Effector CD4-positive, alpha-beta T cell (primary cell): ENCODE measurements at regions not wholly inside any gene's neighbourhood (a gene's known extent, or its start where the extent isn't known, plus 50 kb on each side); places are given as distances from the start of the nearest gene placed in this dataset.
"Not testable (repeated sequence)": the region's sequence is repeated elsewhere in the genome, so short reads cannot be mapped to it uniquely, and the experiment has no call there.

ENCODE experiments used
- DNase-seq: peaks from one replicate; pipeline ENCODE4 v3.0.0-alpha.2; 2020

- DNase-seq = no peak
Observed at GRCh38 chr3:106840319-106840718, 536.9 kb upstream of the CCDC54 start.

- no peak for DNase-seq
Observed at GRCh38 chr3:106842151-106842550, 535.1 kb upstream of the CCDC54 start.

DNA sequence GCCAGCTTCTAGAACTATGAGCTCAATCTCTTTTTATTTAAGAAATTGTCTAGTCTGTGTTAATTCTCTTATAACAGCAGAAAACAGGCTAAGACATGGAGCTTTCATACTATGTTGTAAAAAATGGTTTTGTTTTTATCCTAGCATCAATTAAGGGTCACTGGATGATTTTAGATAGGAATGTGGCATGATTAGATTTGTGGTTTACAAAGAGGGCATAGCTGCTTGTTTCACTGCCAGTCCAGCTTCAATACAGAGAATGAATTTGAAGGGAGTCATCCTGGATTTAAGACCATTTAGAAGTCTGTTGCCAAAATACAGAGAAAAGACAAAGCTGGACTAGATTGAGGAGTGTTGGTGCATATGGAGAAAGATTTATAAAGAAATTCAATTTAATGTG, 532.6 kb upstream of the CCDC54 start:
- DNase-seq = no peak

GRCh38 chr3:106848099-106848498, 529.1 kb upstream of the CCDC54 start:
- no peak for DNase-seq

- no peak for DNase-seq
Observed at GRCh38 chr3:106850437-106850836, 526.8 kb upstream of the CCDC54 start.

- DNase-seq = not testable (repeated sequence)
Observed at GRCh38 chr3:106858321-106858720, 518.9 kb upstream of the CCDC54 start.

GRCh38 chr3:106860182-106860581, 517.1 kb upstream of the CCDC54 start:
- no peak for DNase-seq

GRCh38 chr3:106862067-106862466, 515.2 kb upstream of the CCDC54 start:
- no peak for DNase-seq

DNA sequence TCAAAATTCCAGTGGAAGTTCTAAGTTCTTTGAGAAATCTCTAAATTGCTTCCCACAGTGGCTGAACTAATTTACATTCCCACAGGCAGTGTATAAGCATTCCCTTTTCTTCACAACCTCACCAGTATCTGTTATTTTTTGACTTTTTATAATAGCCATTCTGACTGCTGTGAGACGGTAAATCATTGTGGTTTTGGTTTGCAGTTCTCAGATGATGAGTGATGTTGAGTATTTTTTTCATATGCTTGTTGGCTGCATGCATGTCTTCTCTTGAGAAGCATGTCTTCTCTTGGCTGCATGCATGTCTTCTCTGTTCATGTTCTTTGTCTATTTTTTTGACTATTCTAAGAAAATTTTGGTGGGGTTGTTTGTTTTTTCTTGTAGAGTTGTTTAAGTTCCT, 499.6 kb upstream of the CCDC54 start:
- DNase-seq = no peak

DNA sequence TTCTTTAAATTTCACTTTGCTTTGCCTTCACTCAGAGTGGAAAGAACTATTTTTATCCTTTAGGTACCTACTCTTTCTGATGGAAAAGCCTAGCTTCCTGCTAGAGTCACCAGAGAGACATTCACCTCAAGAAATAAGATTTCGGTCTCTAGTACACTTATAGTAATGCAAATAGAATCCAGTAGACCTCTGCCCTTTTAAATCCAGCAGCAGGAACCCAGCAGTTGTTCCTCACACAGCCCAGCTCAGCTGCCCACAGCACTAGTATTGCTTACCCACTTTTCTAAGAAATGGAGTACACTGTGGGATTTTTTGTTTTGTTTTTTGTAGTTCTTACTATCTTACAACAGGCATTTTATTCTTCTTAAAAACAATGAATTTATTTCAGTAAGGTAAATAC, 497.0 kb upstream of the CCDC54 start:
- no peak for DNase-seq

DNA sequence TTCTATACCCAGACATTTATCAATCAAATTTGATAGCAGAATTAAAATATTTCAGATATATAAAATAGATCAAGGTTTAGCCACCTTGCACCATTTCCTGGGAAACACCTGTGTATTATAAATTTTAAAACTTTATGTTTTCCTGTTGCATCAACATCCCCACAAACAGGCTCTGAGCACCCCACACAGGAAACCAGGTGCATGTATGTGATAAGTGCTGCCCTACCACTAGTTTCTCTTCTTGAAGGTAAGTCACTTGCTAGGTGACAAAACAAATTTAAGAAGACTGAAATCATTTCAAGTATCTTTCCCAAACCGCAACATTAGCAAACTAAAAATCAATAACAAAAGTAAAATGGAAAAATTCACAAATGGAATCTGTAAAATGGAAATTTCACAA, 496.1 kb upstream of the CCDC54 start:
- DNase-seq = no peak

DNA sequence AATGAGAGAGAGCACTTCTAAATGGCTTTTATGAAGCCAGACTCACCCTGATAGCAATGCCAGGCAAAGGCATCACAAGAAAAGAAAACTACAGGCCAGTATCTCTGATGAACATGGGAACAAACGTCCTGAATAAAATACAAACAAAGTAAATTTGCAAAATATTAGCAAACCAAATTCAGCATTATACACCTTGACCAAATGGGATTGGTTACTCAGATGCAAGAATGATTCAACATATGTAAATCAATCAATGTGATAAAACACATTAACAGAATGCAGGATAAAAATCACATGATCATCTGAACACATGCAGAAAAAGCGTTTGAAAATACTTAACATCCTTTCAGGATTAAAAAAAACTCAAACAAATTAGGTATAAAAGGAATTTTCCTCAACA, 494.9 kb upstream of the CCDC54 start:
- DNase-seq = no peak

DNA sequence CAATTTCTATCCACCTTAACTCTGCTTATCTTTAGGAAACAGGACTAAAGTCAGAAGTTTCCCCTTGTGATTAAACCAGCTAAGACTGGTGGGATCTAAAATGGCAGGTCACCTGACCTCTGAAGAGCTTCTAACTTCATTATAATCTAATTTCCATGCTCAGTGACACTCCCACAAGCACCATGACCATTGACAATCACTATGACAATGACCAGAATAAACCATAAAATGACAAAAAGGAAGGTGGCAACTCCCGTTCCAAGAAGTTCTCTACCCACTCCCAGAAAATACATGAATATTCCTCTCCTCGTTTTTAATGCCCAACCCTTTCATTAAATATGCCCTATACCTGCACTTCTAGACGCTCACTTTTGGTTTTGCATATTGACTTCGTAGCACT, 471.2 kb upstream of the CCDC54 start:
- DNase-seq = no peak

DNA sequence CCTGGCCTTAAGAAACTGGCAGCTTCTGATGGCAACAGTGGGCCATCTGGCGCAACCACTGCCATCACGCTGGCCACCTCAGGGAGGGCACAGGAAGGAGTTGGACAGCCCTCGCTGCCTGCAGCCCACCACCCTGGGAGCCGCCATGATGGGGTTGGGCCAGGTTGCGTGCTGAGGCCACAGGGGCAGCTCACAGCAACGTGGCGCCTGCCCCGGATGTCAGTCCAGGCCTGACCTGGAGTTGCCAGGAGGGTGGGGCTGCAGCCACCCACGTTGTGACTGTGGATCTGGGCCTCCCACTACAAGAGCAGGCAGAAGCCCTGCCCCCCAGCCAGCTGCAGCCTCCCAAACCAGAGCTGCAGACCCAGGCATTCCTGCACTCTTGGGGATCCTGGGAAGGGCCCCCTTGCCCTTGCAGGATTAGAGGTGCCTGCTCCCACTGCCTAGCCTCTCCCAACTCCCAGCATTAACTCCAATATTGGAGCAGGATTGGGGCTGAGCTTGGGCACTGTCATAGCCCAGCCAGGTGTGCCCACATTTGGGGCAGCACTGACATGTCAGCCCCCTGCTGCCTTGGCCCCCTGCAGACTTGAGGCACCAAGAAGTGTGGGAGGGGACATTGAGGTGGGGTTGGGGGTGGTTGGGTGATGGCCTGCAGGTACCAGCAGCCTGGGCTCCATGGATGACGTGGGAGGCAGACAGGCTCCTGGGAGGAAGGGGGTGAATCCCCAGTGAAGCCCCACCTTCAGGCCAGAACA, 468.9 kb upstream of the CCDC54 start:
- no peak for DNase-seq

DNA sequence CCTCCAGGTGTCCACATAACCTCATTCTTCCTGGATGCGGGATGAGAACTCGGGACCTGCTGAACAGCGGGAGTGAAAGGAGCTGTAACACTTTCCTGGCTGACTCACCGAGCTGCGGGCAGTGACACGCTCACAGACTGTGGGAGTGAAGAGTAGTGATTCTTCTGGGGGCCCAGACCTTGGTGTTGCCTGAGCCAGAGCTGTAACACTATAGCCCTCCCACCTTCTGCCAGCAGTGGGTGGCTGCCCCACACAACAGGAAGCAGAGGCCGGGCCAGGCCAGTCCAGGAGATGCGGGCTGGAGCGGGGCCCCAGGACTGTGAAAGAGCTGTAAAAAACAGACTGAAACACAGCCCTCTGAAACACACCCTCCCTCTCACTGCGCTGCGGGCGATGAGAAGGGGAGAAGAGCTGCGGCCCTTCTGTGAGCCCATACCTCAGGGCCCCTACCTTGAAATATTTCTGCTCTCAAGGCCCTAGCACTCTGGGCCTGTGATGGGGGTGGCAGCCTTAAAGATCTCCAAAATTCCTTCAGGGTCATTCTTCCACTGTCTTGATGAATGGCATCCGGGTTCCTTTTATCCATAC, 464.0 kb upstream of the CCDC54 start:
- DNase-seq = no peak

- DNase-seq = no peak
Observed at GRCh38 chr3:106913966-106914365, 463.3 kb upstream of the CCDC54 start.

DNA sequence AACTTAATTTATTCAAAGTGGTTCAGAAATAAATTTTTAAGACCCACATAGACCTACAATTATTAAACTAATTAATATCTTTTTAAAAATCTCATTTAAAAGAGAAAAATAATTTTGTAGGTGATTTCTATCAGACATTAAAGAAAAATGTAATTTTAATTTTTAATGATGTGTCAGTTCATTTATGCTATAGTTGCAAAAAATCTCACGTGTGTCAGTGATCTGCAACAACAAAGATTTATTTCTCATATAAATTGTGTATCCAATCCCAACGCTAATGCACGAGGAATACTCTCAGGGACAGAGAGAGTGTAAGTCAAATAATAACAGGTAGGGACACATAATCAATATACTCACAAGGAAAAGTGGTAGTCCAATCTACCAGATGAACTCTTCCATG, 456.6 kb upstream of the CCDC54 start:
- no peak for DNase-seq

DNA sequence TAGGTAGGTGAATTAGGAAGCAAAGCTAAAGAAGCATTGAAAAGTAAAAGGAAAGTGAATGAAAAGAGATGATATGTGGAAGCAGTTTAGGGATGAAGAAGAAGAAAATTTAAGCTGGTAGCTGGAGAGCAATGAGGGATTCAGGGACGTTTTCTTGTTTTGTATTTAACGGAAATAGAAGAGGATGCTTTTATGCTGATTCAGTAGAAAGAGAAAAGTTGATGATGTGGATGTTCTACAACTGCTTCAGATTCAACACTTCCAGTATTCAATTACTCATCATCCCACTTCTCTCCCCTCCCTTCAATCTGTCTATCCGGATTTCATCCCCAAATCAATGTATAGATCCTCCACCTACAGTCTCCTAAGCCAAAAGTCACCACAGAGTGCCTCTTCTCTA, 448.2 kb upstream of the CCDC54 start:
- DNase-seq = no peak

GRCh38 chr3:106930086-106930485, 447.2 kb upstream of the CCDC54 start:
- DNase-seq = no peak

DNA sequence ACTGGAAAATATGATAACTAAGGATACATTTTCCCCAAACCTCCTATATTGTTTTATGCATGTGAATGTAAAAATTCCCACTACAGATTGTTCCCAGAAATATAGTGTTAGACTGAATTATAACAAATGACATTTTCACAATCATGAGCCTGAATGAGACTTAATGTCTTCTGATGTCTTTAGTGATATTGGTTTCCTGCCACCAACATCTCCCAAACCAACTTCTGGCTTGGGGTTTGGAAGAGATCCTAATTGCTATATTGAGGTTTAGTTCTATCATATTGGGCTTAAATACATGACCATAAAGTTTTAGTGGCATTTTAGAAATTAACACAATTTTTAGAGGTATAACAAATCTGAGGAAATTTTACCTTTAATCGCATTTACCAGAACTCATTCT, 445.3 kb upstream of the CCDC54 start:
- no peak for DNase-seq

DNA sequence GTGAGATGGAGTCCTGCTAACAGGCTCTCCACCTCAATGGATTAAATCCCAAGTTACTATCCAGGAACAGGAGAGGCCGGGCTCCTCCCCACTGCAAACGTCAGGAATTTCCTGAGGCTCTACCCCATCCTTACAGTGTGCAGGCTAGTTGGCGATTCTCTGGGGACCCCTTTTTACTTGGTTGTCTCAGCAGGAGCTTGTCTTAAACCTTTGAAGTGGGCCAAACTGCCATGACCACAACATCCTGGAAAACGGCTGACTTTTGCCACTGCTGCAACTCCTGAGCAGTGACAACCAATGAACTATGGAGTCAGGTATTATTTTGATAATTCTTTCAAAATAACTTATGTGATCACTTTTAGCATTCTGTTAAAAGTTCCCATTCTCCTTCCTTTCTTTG, 440.9 kb upstream of the CCDC54 start:
- DNase-seq = no peak

GRCh38 chr3:106942051-106942450, 435.2 kb upstream of the CCDC54 start:
- DNase-seq = no peak

DNA sequence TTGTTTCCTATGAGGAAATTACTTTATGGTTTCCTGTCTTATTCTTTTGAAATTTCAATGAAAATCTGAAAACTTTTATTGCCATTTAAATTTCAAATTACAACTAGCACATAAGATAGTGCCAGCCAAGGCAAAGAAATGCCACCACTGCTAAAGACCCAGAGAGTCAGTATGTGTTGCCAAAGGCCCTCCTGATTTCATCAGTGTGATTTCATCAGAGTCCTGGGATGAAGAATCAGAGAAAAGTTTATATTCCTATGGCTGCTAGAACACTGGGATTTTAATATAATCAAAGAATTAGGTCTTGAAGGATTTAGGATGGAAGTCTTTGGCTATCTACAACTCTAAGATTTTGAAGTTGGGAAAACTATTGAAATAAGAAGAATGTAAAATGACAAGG, 434.2 kb upstream of the CCDC54 start:
- no peak for DNase-seq

GRCh38 chr3:106945435-106945834, 431.8 kb upstream of the CCDC54 start:
- DNase-seq = no peak

GRCh38 chr3:106946866-106947265, 430.4 kb upstream of the CCDC54 start:
- no peak for DNase-seq
